ENCODE measurements at regions not wholly inside any gene's neighbourhood (a gene's known extent, or its start where the extent isn't known, plus 50 kb on each side); places are given as distances from the start of the nearest gene placed in this dataset.
"Not testable (repeated sequence)": the region's sequence is repeated elsewhere in the genome, so short reads cannot be mapped to it uniquely, and the experiment has no call there.

DNA sequence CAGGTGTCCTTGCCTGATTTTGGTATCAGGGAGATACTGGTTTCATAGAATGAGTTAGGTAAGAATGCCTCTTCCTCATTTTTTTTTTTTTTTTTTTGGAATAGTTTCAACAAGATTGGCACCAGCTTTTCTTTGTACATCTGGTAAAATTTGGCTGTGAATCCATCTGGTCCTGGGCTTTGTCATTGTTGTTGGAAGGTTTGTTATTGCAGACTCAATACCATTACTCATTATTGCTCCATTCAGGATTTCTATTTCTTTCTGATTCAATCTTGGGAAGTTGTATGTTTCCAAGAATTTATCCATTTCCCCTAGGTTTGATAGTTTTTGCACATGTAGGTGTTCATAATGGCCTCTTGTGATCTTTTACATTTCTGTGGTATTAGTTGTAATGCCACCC, 126.0 kb upstream of the KITLG start:
- DNase-seq (ENCODE audit: low spot score) = no peak

- DNase-seq (ENCODE audit: low spot score) = no peak
Measured at GRCh38 chr12:88703790-88704189, 123.5 kb upstream of the KITLG start.

- DNase-seq (ENCODE audit: low spot score) = no peak
Measured at GRCh38 chr12:88698471-88698870, 118.2 kb upstream of the KITLG start.

GRCh38 chr12:88693837-88694445, 113.7 kb upstream of the KITLG start:
- DNase-seq (ENCODE audit: low spot score) = no peak

- DNase-seq (ENCODE audit: low spot score) = no peak
Measured at GRCh38 chr12:88691811-88692210, 111.5 kb upstream of the KITLG start.

- DNase-seq (ENCODE audit: low spot score) = no peak
Measured at GRCh38 chr12:88684610-88685009, 104.3 kb upstream of the KITLG start.

DNA sequence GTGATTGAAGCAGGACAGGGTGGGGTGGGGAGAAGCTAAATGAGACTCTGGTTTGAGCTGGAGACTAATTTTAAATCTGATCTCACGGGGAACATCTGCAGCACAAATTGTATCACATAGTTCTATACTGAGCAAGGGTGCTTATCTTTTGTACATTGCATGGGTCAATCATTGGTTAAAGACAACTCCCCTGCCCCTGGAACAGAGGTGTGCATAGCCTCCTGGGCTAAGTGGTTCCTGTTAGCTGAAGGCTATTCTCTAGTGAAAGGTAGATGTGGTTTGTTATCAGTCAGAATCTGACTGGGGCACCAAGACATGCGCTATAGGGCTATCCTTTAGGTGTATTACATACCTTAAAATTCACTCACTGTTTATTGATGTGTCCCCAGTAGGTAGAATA, 103.9 kb upstream of the KITLG start:
- DNase-seq (ENCODE audit: low spot score) = no peak

GRCh38 chr12:88683628-88684027, 103.4 kb upstream of the KITLG start:
- DNase-seq (ENCODE audit: low spot score) = no peak

DNA sequence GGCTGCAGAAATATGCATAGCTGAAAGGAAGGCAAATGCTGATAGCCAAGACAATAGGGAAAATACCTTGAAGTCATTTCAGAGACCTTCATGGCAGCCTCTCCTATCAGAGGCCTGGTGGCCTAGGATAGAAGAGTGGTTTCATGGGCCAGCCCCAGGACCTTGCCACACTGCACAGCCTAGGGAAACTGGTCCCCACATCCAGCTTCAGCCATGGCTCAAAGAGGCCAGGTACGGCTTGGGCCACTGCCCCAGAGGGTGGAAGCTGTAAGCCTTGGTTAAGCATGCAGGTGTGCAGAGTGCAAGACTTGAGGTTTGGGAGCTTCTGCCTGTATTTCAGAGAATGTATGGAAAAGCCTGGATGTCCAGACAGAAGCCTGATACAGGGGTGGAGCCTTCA, 101.0 kb upstream of the KITLG start:
- no peak for DNase-seq (ENCODE audit: low spot score)

DNA sequence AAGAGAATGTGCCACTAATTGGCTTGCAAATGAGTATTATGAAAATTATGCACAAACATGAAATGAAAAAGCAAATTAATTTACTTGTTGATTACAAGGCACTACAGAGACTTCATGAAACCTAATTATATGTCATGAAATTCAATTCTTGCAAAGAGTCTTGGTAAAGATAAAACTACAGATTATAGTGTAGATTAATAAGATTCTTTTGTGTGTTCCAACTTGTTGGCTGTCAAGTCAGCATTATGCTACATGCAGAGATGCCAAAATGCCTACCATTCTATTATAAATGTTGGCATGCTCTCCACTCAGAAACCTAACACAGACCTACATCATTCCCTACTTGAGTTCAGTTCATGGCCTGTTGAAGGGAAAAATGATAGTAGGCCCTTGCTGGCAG, 97.2 kb upstream of the KITLG start:
- no peak for DNase-seq (ENCODE audit: low spot score)

GRCh38 chr12:88667615-88668014, 87.3 kb upstream of the KITLG start:
- not testable (repeated sequence) for DNase-seq (ENCODE audit: low spot score)

- DNase-seq (ENCODE audit: low spot score) = no peak
Measured at GRCh38 chr12:88665071-88665470, 84.8 kb upstream of the KITLG start.

GRCh38 chr12:88662961-88663360, 82.7 kb upstream of the KITLG start:
- DNase-seq (ENCODE audit: low spot score) = no peak

DNA sequence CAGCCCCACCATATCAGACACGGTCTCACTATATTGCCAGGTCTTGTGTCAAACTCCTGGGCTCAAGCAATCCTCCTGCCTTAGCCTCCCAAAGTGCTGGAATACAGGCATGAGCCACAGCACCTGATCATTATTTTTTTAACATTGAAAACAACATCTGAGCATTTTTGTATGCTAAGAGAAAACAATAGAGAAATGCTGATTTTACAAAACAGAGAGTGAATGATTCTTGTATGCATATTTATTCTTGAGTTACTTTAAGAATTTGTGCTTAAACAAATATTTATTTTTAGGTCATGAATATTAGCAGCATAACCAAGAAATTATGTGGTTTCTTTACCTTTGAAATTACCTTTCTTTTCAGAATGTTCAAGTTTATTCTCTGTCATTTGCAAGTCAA, 81.8 kb upstream of the KITLG start:
- no peak for DNase-seq (ENCODE audit: low spot score)

- DNase-seq (ENCODE audit: low spot score) = no peak
Measured at GRCh38 chr12:88658009-88658408, 77.7 kb upstream of the KITLG start.

DNA sequence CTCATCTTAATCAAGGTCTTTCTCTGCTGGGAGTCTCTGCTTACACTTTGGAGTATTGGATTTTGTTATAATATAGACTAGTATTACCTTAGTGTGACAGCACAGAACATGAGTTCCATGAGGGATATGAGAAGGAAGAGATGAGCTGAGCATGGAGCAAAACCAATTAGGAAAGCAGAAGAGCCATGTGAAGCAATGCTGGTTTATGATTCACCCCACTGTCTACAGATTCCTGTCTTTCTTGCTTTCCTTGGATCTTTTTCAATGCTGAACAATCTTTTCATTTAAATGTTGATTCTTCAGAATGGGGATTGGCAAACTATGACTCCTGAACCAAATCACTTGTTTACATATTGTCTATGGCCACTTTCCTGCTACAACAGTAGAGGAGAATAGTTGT, 70.4 kb upstream of the KITLG start:
- DNase-seq (ENCODE audit: low spot score) = no peak

GRCh38 chr12:88648625-88649024, 68.4 kb upstream of the KITLG start:
- DNase-seq (ENCODE audit: low spot score) = no peak

GRCh38 chr12:88646824-88647223, 66.6 kb upstream of the KITLG start:
- DNase-seq (ENCODE audit: low spot score) = no peak

DNA sequence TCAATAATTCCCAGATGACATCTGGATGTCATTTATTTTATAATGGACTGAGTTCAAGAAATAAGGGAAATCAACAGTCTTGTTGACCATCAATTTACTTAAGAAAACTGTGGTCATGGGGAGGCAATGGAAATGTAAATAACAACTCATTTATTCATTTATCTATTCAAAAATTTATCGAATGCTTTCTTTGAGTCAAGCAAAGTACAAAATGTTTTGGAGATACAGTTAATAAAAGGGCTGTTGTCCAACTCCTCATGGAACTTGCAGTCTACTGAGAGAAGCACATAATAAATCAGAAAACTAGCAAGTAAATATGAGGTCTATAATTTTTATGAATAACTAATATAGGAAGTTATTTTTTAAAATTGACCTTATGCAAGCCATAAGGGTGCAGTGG, 65.5 kb upstream of the KITLG start:
- DNase-seq (ENCODE audit: low spot score) = no peak

- DNase-seq (ENCODE audit: low spot score) = no peak
Measured at GRCh38 chr12:88644946-88645702, 64.9 kb upstream of the KITLG start.

- DNase-seq (ENCODE audit: low spot score) = no peak
Measured at GRCh38 chr12:88643685-88644084, 63.4 kb upstream of the KITLG start.

DNA sequence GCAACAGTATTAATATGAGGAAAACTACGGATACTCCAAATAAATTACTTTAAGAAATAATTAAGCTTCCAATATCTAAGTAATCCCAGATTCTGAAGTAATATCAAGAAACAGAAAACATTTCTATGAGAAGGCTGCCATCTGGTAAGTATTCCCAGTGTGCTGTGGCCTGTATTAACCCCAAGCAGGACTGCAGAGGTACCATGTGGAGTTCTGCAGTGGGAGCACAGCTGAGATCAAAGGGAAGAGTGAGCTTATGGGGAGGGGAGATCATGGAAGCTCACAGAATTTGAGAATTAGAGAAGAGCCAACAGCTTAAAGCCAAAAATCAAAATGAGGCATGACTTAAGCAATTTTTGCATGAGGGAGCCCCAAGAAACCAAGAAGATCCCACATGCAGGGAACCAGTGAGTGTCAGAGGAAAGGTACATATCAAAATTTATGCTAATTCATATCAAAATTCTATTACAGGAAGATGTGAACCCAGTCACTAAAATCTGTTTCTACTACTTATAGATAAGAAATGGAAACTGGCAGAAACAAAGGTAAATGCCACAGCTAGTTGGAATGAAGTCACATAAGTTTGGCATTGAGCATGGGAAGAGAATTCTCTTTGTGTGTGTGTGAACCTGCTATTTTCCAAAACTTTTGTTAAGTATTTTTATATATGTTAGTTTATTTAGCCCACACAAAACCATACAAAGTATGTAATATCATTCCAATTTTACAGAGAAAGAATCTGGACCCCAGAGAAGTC, 62.6 kb upstream of the KITLG start:
- no peak for DNase-seq (ENCODE audit: low spot score)
